Skeletal muscle cell (primary cell): ENCODE measurements at regions not wholly inside any gene's neighbourhood (a gene's known extent, or its start where the extent isn't known, plus 50 kb on each side); places are given as distances from the start of the nearest gene placed in this dataset.

Experiments
- DNase-seq: peaks from one replicate; pipeline ENCODE4 v3.0.0-alpha.2; 2010; ENCODE audit warnings: low read depth
- H3K4me3 ChIP-seq: 2 replicates; pipeline ENCODE4 v1.5.1; 2011; ENCODE audit warnings: low read depth, mild to moderate bottlenecking, control low read depth, low read length, moderate library complexity

GRCh38 chr9:88805217-88805943 is 185.9 kb upstream of the S1PR3 start:
- no peak for DNase-seq
- no peak overlapping the region for H3K4me3 ChIP-seq

- DNase-seq: no peak
- no peak overlapping the region for H3K4me3 ChIP-seq
These were observed 183.8 kb upstream of the S1PR3 start for GRCh38 chr9:88807426-88807825.

GRCh38 chr9:88808019-88808656 is 183.1 kb upstream of the S1PR3 start:
- no peak for DNase-seq
- no peak overlapping the region for H3K4me3 ChIP-seq

GRCh38 chr9:88808761-88809354 is 182.4 kb upstream of the S1PR3 start:
- no peak overlapping the region for H3K4me3 ChIP-seq

GRCh38 chr9:88809355-88810161 is 181.7 kb upstream of the S1PR3 start:
- H3K4me3 ChIP-seq: no peak overlapping the region
- DNase-seq: no peak

More at GRCh38 chr9:88808761-88809354, 182.4 kb upstream of the S1PR3 start:
- DNase-seq: no peak

GRCh38 chr9:88810826-88811225 is 180.4 kb upstream of the S1PR3 start:
- no peak for DNase-seq
- no peak overlapping the region for H3K4me3 ChIP-seq

- DNase-seq: no peak
- H3K4me3 ChIP-seq: no peak overlapping the region
These were observed 179.8 kb upstream of the S1PR3 start for GRCh38 chr9:88811511-88811910.

GRCh38 chr9:88812938-88813637 is 178.2 kb upstream of the S1PR3 start:
- no peak overlapping the region for H3K4me3 ChIP-seq
- DNase-seq: no peak

GRCh38 chr9:88813638-88814209 is 177.5 kb upstream of the S1PR3 start:
- H3K4me3 ChIP-seq: no peak overlapping the region
- DNase-seq: no peak

- DNase-seq: peak; percentile 82
- no peak overlapping the region for H3K4me3 ChIP-seq
These were observed 176.7 kb upstream of the S1PR3 start for GRCh38 chr9:88814577-88814976.

- DNase-seq: no peak
These were observed 175.1 kb upstream of the S1PR3 start for GRCh38 chr9:88816141-88816540.

GRCh38 chr9:88816591-88816990 is 174.7 kb upstream of the S1PR3 start:
- DNase-seq: no peak

More at GRCh38 chr9:88816141-88816540, 175.1 kb upstream of the S1PR3 start:
- H3K4me3 ChIP-seq: no peak overlapping the region

GRCh38 chr9:88817628-88818027 is 173.6 kb upstream of the S1PR3 start:
- no peak overlapping the region for H3K4me3 ChIP-seq
- DNase-seq: no peak

More at GRCh38 chr9:88816591-88816990, 174.7 kb upstream of the S1PR3 start:
- H3K4me3 ChIP-seq: no peak overlapping the region

GRCh38 chr9:88818495-88819201 is 172.6 kb upstream of the S1PR3 start:
- no peak overlapping the region for H3K4me3 ChIP-seq

GRCh38 chr9:88819476-88819875 is 171.8 kb upstream of the S1PR3 start:
- no peak overlapping the region for H3K4me3 ChIP-seq
- no peak for DNase-seq

More at GRCh38 chr9:88818495-88819201, 172.6 kb upstream of the S1PR3 start:
- DNase-seq: peak; percentile 74

- H3K4me3 ChIP-seq: no peak overlapping the region
- DNase-seq: no peak
These were observed 171.2 kb upstream of the S1PR3 start for GRCh38 chr9:88820055-88820454.

- no peak overlapping the region for H3K4me3 ChIP-seq
- DNase-seq: no peak
These were observed 170.1 kb upstream of the S1PR3 start for GRCh38 chr9:88821033-88821745.

- H3K4me3 ChIP-seq: no peak overlapping the region
- DNase-seq: no peak
These were observed 169.5 kb upstream of the S1PR3 start for GRCh38 chr9:88821746-88822106.
